ENCODE measurements at regions not wholly inside any gene's neighbourhood (a gene's known extent, or its start where the extent isn't known, plus 50 kb on each side); places are given as distances from the start of the nearest gene placed in this dataset.
A peak's percentile ranks its signal among the peaks of the same experiment; 100 is the strongest.
"Not testable (repeated sequence)": the region's sequence is repeated elsewhere in the genome, so short reads cannot be mapped to it uniquely, and the experiment has no call there.

GRCh38 chrX:1700757-1701156 lies 85.9 kb downstream of the ASMT start:
- no peak for DNase-seq

- not testable (repeated sequence) for DNase-seq
Measured at GRCh38 chrX:1701396-1701901, 86.6 kb downstream of the ASMT start.

- not testable (repeated sequence) for DNase-seq
Measured at GRCh38 chrX:1702142-1702541, 87.3 kb downstream of the ASMT start.

- DNase-seq: not testable (repeated sequence)
Measured at GRCh38 chrX:1702557-1702956, 87.7 kb downstream of the ASMT start.

- not testable (repeated sequence) for DNase-seq
Measured at GRCh38 chrX:1709277-1709676, 94.4 kb downstream of the ASMT start.

GRCh38 chrX:1713296-1713695 lies 98.4 kb downstream of the ASMT start:
- no peak for DNase-seq

GRCh38 chrX:1717373-1717772 lies 102.5 kb downstream of the ASMT start:
- DNase-seq: no peak

- no peak for DNase-seq
Measured at GRCh38 chrX:1719270-1719669, 104.4 kb downstream of the ASMT start.

GRCh38 chrX:1720836-1721235 lies 106.0 kb downstream of the ASMT start:
- no peak for DNase-seq

- DNase-seq: no peak
Measured at GRCh38 chrX:1725472-1725871, 110.6 kb downstream of the ASMT start.

- DNase-seq: peak; percentile 37
Measured at GRCh38 chrX:1727531-1728027, 112.7 kb downstream of the ASMT start.

GRCh38 chrX:1734806-1735205 lies 119.9 kb downstream of the ASMT start:
- no peak for DNase-seq

GRCh38 chrX:1741816-1742394 lies 127.0 kb downstream of the ASMT start:
- DNase-seq: no peak

- DNase-seq: no peak
Measured at GRCh38 chrX:1743105-1743504, 128.2 kb downstream of the ASMT start.

- no peak for DNase-seq
Measured at GRCh38 chrX:1743663-1744062, 128.8 kb downstream of the ASMT start.

GRCh38 chrX:1748408-1748807 lies 133.5 kb downstream of the ASMT start:
- no peak for DNase-seq

GRCh38 chrX:1749499-1749898 lies 134.6 kb downstream of the ASMT start:
- no peak for DNase-seq

- no peak for DNase-seq
Measured at GRCh38 chrX:1750267-1750666, 135.4 kb downstream of the ASMT start.

GRCh38 chrX:1751781-1752180 lies 136.9 kb downstream of the ASMT start:
- DNase-seq: no peak

GRCh38 chrX:1752799-1753198 lies 137.9 kb downstream of the ASMT start:
- not testable (repeated sequence) for DNase-seq

- DNase-seq: no peak
Measured at GRCh38 chrX:1754077-1754476, 139.2 kb downstream of the ASMT start.

GRCh38 chrX:1763294-1763693 lies 148.4 kb downstream of the ASMT start:
- DNase-seq: no peak

- not testable (repeated sequence) for DNase-seq
Measured at GRCh38 chrX:1764883-1765364, 150.1 kb downstream of the ASMT start.

- peak; percentile 19 for DNase-seq
Measured at GRCh38 chrX:1767026-1767425, 152.2 kb downstream of the ASMT start.

GRCh38 chrX:1778817-1779216 lies 164.0 kb downstream of the ASMT start:
- no peak for DNase-seq

Measured in retina (tissue), 1 donor.